IMR-90 (cell line): ENCODE measurements at regions not wholly inside any gene's neighbourhood (a gene's known extent, or its start where the extent isn't known, plus 50 kb on each side); places are given as distances from the start of the nearest gene placed in this dataset.

Experiments
- ATAC-seq: fragments of 200-7000 bp; cut with Tn5 transposase; 2 replicates; pipeline ENCODE4 v1.9.1; 2020; ENCODE audit warnings: low read depth, mild to moderate bottlenecking, moderate library complexity
- BruUV-seq: library from RNA; stranded (reverse); fragments of 400-500 nt; replicated peaks from 2 replicates; lab custom pipeline; 2021; lab: Mats Ljungman, UMichigan
- CTCF ChIA-PET: fragments of 300-600 bp; formaldehyde crosslinking; extraction: SDS; loops from one replicate; lab custom pipeline; 2021; ENCODE audit warnings: antibody characterized with exemption; lab: Yijun Ruan, JAX
- POLR2A ChIA-PET: fragments of 300-600 bp; sonication (Branson Sonifier 250); formaldehyde crosslinking; loops from one replicate; lab custom pipeline; 2022; ENCODE audit warnings: antibody characterized with exemption; ENCODE audit not compliant: unreplicated experiment; lab: Charles Lee
- DNase-seq: peaks from one replicate; pipeline ENCODE4 v3.0.0; 2013
- H2AFZ ChIP-seq: replicated peaks from 2 replicates; pipeline ENCODE3; 2013; ENCODE audit warnings: low read length, mild to moderate bottlenecking; ENCODE audit not compliant: poor library complexity
- H2AK5ac ChIP-seq: 2 replicates; pipeline ENCODE4 v1.6.1; 2013; ENCODE audit warnings: low read depth, low read length, inconsistent platforms
- H2AK9ac ChIP-seq: replicated peaks from 2 replicates; pipeline ENCODE3; 2013; ENCODE audit warnings: mild to moderate bottlenecking, low read depth, low read length, moderate library complexity; ENCODE audit not compliant: poor library complexity
- H2BK120ac ChIP-seq: 2 replicates; pipeline ENCODE4 v1.6.1; 2013; ENCODE audit warnings: low read depth, low read length, inconsistent platforms
- H2BK15ac ChIP-seq: 3 replicates; pipeline ENCODE4 v1.6.1; 2013; ENCODE audit warnings: low read depth, low read length, inconsistent platforms
- H2BK20ac ChIP-seq: 2 replicates; pipeline ENCODE4 v1.6.1; 2013; ENCODE audit warnings: low read depth, mild to moderate bottlenecking, inconsistent platforms, low read length, moderate library complexity
- H2BK5ac ChIP-seq: 2 replicates; pipeline ENCODE4 v1.6.1; 2013; ENCODE audit warnings: mild to moderate bottlenecking, low read depth, low read length, inconsistent platforms; ENCODE audit not compliant: poor library complexity, severe bottlenecking
- H3K14ac ChIP-seq: replicated peaks from 2 replicates; pipeline ENCODE4 v1.6.1; 2013; ENCODE audit warnings: low read depth, low read length, inconsistent platforms
- H3K18ac ChIP-seq: 2 replicates; pipeline ENCODE4 v1.6.1; 2013; ENCODE audit warnings: low read depth, low read length, control low read depth
- H3K23ac ChIP-seq: 2 replicates; pipeline ENCODE4 v1.6.1; 2013; ENCODE audit warnings: low read depth, low read length, inconsistent platforms
- H3K27ac ChIP-seq: 2 replicates; pipeline ENCODE4 v1.5.1; 2013; ENCODE audit warnings: mild to moderate bottlenecking, control low read depth, low read length; ENCODE audit not compliant: insufficient read depth
- H3K27me3 ChIP-seq: 2 replicates; pipeline ENCODE4 v1.6.1; 2013; ENCODE audit warnings: low read length; ENCODE audit not compliant: control insufficient read depth, insufficient read depth
- H3K36me3 ChIP-seq: 2 replicates; pipeline ENCODE4 v1.6.1; 2013; ENCODE audit warnings: low read length, mixed read lengths; ENCODE audit not compliant: control insufficient read depth, insufficient read depth
- H3K4ac ChIP-seq: 2 replicates; pipeline ENCODE4 v1.6.1; 2013; ENCODE audit warnings: low read depth, low read length, inconsistent platforms
- H3K4me1 ChIP-seq: 2 replicates; pipeline ENCODE4 v1.6.1; 2013; ENCODE audit warnings: low read length, mixed read lengths; ENCODE audit not compliant: control insufficient read depth, insufficient read depth
- H3K4me2 ChIP-seq: 2 replicates; pipeline ENCODE4 v1.6.1; 2013; ENCODE audit warnings: low read depth, mild to moderate bottlenecking, control low read depth, low read length, moderate library complexity
- H3K4me3 ChIP-seq: 2 replicates; pipeline ENCODE4 v1.5.1; 2013; ENCODE audit warnings: low read depth, mild to moderate bottlenecking, control low read depth, low read length, moderate library complexity; ENCODE audit not compliant: insufficient read depth
- H3K56ac ChIP-seq: 2 replicates; pipeline ENCODE4 v1.6.1; 2013; ENCODE audit warnings: low read length, inconsistent platforms; ENCODE audit not compliant: insufficient read depth; ENCODE audit errors: extremely low read depth
- H3K79me1 ChIP-seq, 2 experiments: 2 replicates each; pipeline ENCODE4 v1.6.1; 2013; ENCODE audit warnings: low read length in 2 of 2, inconsistent platforms in 1 of 2, low read depth in 1 of 2
- H3K9ac ChIP-seq: 2 replicates; pipeline ENCODE4 v1.6.1; 2013; ENCODE audit warnings: low read depth, low read length, control low read depth
- H3K9me1 ChIP-seq: 2 replicates; pipeline ENCODE4 v1.6.1; 2013; ENCODE audit warnings: low read length, inconsistent platforms; ENCODE audit not compliant: insufficient read depth
- H3K9me3 ChIP-seq: 2 replicates; pipeline ENCODE4 v1.6.1; 2013; ENCODE audit warnings: low read length; ENCODE audit not compliant: control insufficient read depth, insufficient read depth
- H4K20me1 ChIP-seq: 2 replicates; pipeline ENCODE4 v1.6.1; 2013; ENCODE audit warnings: low read length, inconsistent platforms; ENCODE audit not compliant: insufficient read depth
- H4K5ac ChIP-seq: 2 replicates; pipeline ENCODE4 v1.6.1; 2013; ENCODE audit warnings: mild to moderate bottlenecking, low read depth, low read length, control low read depth
- H4K8ac ChIP-seq, 2 experiments: 2 replicates each; pipeline ENCODE4 v1.6.1; 2013; ENCODE audit warnings: low read depth in 2 of 2, low read length in 2 of 2, control low read depth in 1 of 2, inconsistent platforms in 1 of 2
- H4K91ac ChIP-seq: 2 replicates; pipeline ENCODE4 v1.6.1; 2013; ENCODE audit warnings: low read depth, low read length, inconsistent platforms; ENCODE audit not compliant: insufficient read depth
- BHLHE40 ChIP-seq: fragments of 150-350 bp; IDR thresholded peaks from 2 replicates; pipeline ENCODE4 v1.6.1; 2016; ENCODE audit warnings: mild to moderate bottlenecking, low read depth, low read length
- CHD1 ChIP-seq: IDR thresholded peaks from 2 replicates; pipeline ENCODE4 v1.6.1; 2012; ENCODE audit warnings: low read depth, low read length, improper control_type of control experiment
- MAFK ChIP-seq: IDR thresholded peaks from 2 replicates; pipeline ENCODE4 v1.6.1; 2012; ENCODE audit warnings: low read depth, low read length, improper control_type of control experiment
- MAZ ChIP-seq: IDR thresholded peaks from 2 replicates; pipeline ENCODE4 v1.6.1; 2012; ENCODE audit warnings: low read depth, mild to moderate bottlenecking, low read length, improper control_type of control experiment, moderate library complexity, borderline replicate concordance
- MXI1 ChIP-seq: IDR thresholded peaks from 2 replicates; pipeline ENCODE4 v1.6.1; 2012; ENCODE audit warnings: low read depth, mild to moderate bottlenecking, low read length, moderate library complexity, borderline replicate concordance
- POLR2A ChIP-seq: IDR thresholded peaks from 2 replicates; pipeline ENCODE4 v1.6.1; 2012; ENCODE audit warnings: mild to moderate bottlenecking, low read depth, low read length
- RAD21 ChIP-seq: IDR thresholded peaks from 2 replicates; pipeline ENCODE4 v1.6.1; 2012; ENCODE audit warnings: low read length, improper control_type of control experiment
- RCOR1 ChIP-seq: IDR thresholded peaks from 2 replicates; pipeline ENCODE4 v1.6.1; 2012; ENCODE audit warnings: mild to moderate bottlenecking, low read length, improper control_type of control experiment; ENCODE audit not compliant: insufficient replicate concordance
- RFX5 ChIP-seq: IDR thresholded peaks from 2 replicates; pipeline ENCODE4 v1.8.0; 2012; ENCODE audit warnings: low read depth, mild to moderate bottlenecking, low read length, moderate library complexity
- SMC3 ChIP-seq: fragments of 150-350 bp; IDR thresholded peaks from 2 replicates; pipeline ENCODE4 v1.6.1; 2016; ENCODE audit warnings: low read depth, mild to moderate bottlenecking, antibody characterized with exemption, low read length, moderate library complexity
- USF2 ChIP-seq: fragments of 150-350 bp; IDR thresholded peaks from 2 replicates; pipeline ENCODE4 v1.6.1; 2017; ENCODE audit warnings: mild to moderate bottlenecking, antibody characterized with exemption, low read length, low read depth
- WGBS, 2 experiments: methylation state at CpG; one replicate each; pipeline versions ENCODE4 v1.1.5 to v1.1.7; 2013; ENCODE audit warnings: missing lambda C conversion rate in 2 of 2; ENCODE audit not compliant: insufficient read length in 1 of 2; ENCODE audit errors: extremely low coverage in 2 of 2; 5-methylcytosine and 5-hydroxymethylcytosine counted together
- dilution Hi-C: fragments of 300-500 bp; cut with HindIII; formaldehyde crosslinking; loops from one replicate; pipeline ENCODE4 v1.14.3; 2018; ENCODE audit warnings: low sequenced_read_pairs; ENCODE audit not compliant: unreplicated experiment
- in situ Hi-C: fragments of 300-500 bp; cut with MboI; formaldehyde crosslinking; loops from 3 replicates; pipeline ENCODE4 v1.14.3; 2019; ENCODE audit warnings: low sequenced_read_pairs, inconsistent platforms, mixed read lengths
- intact Hi-C: fragments of 100-400 bp; cut with micrococcal nuclease; formaldehyde crosslinking; loops from 2 replicates; pipeline ENCODE4 v1.10.0; 2022

GRCh38 chr1:194069168-194069830 lies 882.9 kb upstream of the B3GALT2 start:
- no peak overlapping the region for H3K56ac ChIP-seq
- H2AK9ac ChIP-seq, result no peak overlapping the region
- no peak overlapping the region for H3K14ac ChIP-seq
- H3K79me1 ChIP-seq, result no peaks in the 10 kb centered on the region
- no peak overlapping the region for H3K4ac ChIP-seq
- no peaks in the 10 kb centered on the region for H3K9me1 ChIP-seq
- no peak overlapping the region for H2AK5ac ChIP-seq
- no peaks in the 10 kb centered on the region for H3K4me1 ChIP-seq
- H4K5ac ChIP-seq, result no peak overlapping the region
- no peak overlapping the region for H2BK20ac ChIP-seq
- H3K18ac ChIP-seq, result no peak overlapping the region
- H4K20me1 ChIP-seq, result no peaks in the 10 kb centered on the region
- intact Hi-C loops (no loop called here), dilution Hi-C loops (no loop called here), in situ Hi-C loops (no loop called here)
- H3K9me3 ChIP-seq, result no peaks in the 10 kb centered on the region
- H2AFZ ChIP-seq, result no peak overlapping the region
- no peak overlapping the region for H2BK5ac ChIP-seq
- WGBS, 2 experiments, result 40% methylated on average over 1 of the region's 7 CpGs; no CpG with 5 or more reads in 1 of the 2 experiments
- H4K91ac ChIP-seq, result no peak overlapping the region
- no TSS peak for BruUV-seq
- no peak overlapping the region for H3K9ac ChIP-seq
- POLR2A ChIA-PET, result no interaction called here
- no peak overlapping the region for H4K8ac ChIP-seq
- H3K36me3 ChIP-seq, result no peaks in the 10 kb centered on the region
- peak; percentile 16 for DNase-seq
- no peak overlapping the region for H3K27ac ChIP-seq
- no peak overlapping the region for H3K4me2 ChIP-seq
- H2BK120ac ChIP-seq, result no peak overlapping the region
- no peaks in the 10 kb centered on the region for H3K27me3 ChIP-seq
- CTCF ChIA-PET, result interaction anchor here (1.4 kb wide), 1 partner anchor 14 kb away, joined by 3 read pairs; no protein-coding TSS in a partner anchor
- no peak overlapping the region for H3K23ac ChIP-seq
- ATAC-seq, result no peak
- no peak for TF ChIP-seq RAD21
- no peak for TF ChIP-seq MAFK
- TF ChIP-seq POLR2A, result no peak
- no peak for TF ChIP-seq CHD1
- TF ChIP-seq BHLHE40, result no peak
- TF ChIP-seq RFX5, result no peak
- no peak for TF ChIP-seq MAZ
- no peak for TF ChIP-seq SMC3
- no peak for TF ChIP-seq MXI1
- TF ChIP-seq USF2, result no peak
- TF ChIP-seq RCOR1, result no peak
- H3K4me3 ChIP-seq, result no peak overlapping the region
- H2BK15ac ChIP-seq, result no peak overlapping the region
